ENCODE measurements at regions not wholly inside any gene's neighbourhood (a gene's known extent, or its start where the extent isn't known, plus 50 kb on each side); places are given as distances from the start of the nearest gene placed in this dataset.

DNA sequence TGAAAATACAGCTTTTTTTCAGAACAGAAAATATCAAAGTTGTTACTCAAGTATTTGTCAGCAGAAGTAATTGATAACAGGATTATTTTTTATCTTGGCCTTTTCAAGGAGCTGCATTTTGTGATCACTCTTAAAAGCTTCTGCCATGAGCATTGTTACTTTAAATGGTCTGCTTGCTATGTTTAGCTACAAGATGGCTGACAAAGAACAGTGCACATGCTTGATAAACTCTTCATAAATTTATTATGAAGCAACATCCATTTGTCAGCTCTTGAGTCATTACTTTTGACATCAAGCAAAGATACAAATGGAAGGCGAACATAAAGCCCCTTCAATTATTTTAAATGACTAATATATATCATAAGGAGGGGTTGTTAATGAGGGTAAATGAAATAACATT lies 205.4 kb upstream of the RPS6KA3 start:
- DNase-seq (ENCODE audit: low read depth): no peak
- no peak overlapping the region for H3K4me3 ChIP-seq (ENCODE audit: low read length)
- TF ChIP-seq, protein P1, sequence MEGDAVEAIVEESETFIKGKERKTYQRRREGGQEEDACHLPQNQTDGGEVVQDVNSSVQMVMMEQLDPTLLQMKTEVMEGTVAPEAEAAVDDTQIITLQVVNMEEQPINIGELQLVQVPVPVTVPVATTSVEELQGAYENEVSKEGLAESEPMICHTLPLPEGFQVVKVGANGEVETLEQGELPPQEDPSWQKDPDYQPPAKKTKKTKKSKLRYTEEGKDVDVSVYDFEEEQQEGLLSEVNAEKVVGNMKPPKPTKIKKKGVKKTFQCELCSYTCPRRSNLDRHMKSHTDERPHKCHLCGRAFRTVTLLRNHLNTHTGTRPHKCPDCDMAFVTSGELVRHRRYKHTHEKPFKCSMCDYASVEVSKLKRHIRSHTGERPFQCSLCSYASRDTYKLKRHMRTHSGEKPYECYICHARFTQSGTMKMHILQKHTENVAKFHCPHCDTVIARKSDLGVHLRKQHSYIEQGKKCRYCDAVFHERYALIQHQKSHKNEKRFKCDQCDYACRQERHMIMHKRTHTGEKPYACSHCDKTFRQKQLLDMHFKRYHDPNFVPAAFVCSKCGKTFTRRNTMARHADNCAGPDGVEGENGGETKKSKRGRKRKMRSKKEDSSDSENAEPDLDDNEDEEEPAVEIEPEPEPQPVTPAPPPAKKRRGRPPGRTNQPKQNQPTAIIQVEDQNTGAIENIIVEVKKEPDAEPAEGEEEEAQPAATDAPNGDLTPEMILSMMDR (IDR thresholded peaks at IDR 0.05; ENCODE audit: insufficient read depth, low read depth, low read length, missing control alignments): no peak

DNA sequence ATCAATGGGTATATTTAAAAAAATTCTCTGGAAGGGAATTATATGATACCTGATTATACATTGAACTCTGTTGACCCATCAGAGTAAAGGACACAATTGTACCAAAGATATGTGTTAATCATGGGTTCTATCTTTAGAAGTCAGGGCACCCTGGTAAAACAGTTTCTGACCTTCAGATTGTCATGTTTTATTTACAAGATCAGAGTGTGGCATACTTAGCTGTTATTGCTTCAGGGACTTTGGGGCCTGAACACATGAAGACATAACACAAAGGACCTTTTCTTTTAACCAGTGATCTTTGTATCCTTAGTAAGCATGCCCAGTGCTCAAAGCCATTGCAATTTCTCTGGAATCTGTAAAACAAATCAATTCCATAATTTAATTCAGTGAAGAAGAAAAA lies 204.8 kb upstream of the RPS6KA3 start:
- no peak overlapping the region for H3K4me3 ChIP-seq (ENCODE audit: low read length)
- no peak for DNase-seq (ENCODE audit: low read depth)
- TF ChIP-seq, protein P1 (IDR thresholded peaks at IDR 0.05; ENCODE audit: insufficient read depth, low read depth, low read length, missing control alignments): no peak

DNA sequence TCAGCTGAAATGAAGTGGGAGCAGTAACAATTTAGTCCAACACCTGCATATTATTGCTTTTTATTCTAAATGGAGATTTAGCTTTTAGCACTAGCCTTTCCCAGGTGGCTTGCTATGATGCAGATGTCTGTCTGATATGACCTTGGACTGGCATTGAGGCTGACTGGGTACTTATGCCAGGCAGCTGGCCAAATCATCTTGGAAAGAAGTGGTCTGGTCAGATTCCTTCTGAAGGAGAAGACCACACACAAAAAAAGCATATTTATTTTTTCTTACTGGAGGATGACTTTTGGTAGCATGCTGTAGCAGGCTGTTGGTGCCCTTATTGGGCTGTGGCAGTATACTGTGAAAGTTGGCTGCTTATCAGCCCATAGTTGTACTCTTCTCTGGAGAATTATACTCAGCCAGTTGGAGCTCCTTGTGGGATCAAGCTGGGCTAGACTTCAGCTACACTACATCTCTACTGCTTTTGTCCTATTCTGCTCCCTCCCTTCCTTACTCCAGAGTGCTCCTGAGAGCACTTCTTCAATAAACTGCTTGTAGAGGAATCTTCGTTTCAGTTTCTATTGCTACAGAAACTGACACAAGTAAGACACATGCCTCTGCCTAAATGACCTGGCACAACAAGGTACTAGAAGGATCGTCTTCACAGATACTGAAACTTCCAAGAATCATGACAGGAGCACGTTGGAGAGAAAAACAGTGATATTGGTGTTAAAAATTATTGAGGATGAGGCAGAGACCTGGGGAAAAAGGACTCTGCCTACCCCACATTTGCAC lies 196.8 kb upstream of the RPS6KA3 start:
- no peak overlapping the region for H3K4me3 ChIP-seq (ENCODE audit: low read length)
- TF ChIP-seq, protein P1 (IDR thresholded peaks at IDR 0.05; ENCODE audit: insufficient read depth, low read depth, low read length, missing control alignments): no peak
- no peak for DNase-seq (ENCODE audit: low read depth)

DNA sequence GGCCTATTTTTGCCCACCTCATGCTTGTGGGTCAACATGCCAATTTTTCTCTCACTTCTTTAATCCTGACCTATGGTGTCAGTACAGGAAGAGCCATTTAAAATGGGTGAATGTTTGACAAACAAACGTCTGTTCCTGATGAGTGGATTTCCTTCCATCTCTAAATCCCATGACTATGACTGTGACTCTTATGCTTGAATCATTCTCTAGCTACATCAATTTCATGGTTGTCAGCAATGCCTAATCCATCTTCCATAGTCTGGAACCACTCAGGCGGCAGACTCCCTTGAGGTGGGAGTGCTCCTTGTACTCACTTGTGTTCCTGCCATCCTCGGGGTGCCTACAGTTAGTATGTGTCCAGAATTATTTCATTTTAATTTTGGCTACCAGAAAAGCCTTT lies 194.9 kb upstream of the RPS6KA3 start:
- DNase-seq (ENCODE audit: low read depth): peak; percentile 18
- no peak overlapping the region for H3K4me3 ChIP-seq (ENCODE audit: low read length)
- TF ChIP-seq, protein P1 (IDR thresholded peaks at IDR 0.05; ENCODE audit: insufficient read depth, low read depth, low read length, missing control alignments): no peak

DNA sequence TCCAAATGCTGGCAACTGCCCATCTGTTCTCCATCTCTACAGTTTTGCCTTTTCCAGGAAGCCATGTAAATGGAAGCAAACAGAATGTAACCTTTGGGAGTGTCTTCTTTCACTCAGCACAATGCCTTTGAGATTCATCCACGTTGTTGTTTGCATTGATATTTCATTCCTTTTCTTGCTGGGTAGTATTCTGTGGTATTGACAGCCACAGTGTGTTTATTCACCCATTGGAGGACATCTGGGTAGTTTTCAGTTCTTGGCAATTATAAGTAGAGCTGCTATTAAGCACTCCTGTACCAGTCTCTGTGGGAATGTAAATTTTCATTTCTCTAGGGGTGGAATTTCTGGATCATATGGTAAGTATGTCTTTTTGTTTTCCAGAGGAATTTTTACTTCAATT lies 194.3 kb upstream of the RPS6KA3 start:
- DNase-seq (ENCODE audit: low read depth): no peak
- H3K4me3 ChIP-seq (ENCODE audit: low read length): no peak overlapping the region
- TF ChIP-seq, protein P1 (IDR thresholded peaks at IDR 0.05; ENCODE audit: insufficient read depth, low read depth, low read length, missing control alignments): no peak

DNA sequence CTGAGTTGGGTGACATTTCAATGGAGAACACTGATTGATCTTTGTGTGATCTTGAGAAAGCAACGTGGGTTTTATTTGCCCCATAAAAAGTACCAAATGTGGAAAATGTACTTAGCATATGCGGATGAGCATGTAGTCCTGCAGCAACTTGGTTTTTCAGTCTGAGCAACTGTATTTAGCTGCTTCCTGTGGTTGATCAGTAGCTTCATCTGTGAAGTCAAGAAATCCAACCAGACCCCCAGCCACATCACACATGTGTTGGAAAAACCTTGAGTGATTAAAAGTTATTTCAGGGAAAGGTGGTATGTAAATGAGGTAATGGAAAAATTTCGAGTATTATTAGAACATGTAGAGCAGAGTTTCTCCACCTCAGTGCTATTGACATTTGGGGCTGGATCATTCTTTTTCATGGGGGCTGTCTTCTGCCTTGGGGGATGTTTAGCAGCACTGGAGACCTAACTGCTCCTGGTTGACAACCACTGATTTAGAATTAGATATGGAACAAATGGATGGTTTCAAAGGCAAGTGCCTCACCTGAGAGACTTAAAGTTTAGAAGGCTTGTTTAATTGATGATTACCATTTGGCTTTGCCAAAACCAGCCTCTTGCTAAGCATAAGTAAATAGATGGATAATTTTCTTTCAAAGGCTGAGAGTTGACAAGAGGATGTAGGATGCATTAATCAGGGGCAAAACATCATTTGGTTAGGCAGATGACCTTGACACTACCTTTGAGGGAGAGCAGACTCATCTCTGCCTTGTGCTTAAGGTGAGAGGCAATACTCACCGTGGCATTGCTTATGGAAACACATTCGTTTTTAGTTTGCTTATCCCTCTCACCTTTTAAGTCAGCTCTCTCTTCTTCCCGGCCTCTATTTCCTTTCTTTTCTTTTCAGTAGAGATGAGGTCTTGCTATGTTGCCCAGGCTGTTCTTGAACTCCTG lies 193.0 kb upstream of the RPS6KA3 start:
- TF ChIP-seq, protein P1 (IDR thresholded peaks at IDR 0.05; ENCODE audit: insufficient read depth, low read depth, low read length, missing control alignments): no peak
- no peak overlapping the region for H3K4me3 ChIP-seq (ENCODE audit: low read length)

More for the DNA sequence above, 193.0 kb upstream of the RPS6KA3 start:
- DNase-seq (ENCODE audit: low read depth): no peak
